Neural cell (in vitro differentiated cells): ENCODE measurements at regions not wholly inside any gene's neighbourhood (a gene's known extent, or its start where the extent isn't known, plus 50 kb on each side); places are given as distances from the start of the nearest gene placed in this dataset.

Experiments used
- CTCF ChIP-seq: fragments of 450-650 bp; IDR thresholded peaks from 2 replicates; pipeline ENCODE4 v1.5.1; 2014; ENCODE audit warnings: antibody characterized with exemption, mild to moderate bottlenecking, moderate library complexity; ENCODE audit not compliant: poor library complexity, severe bottlenecking
- EP300 ChIP-seq: fragments of 450-650 bp; conservative IDR thresholded peaks from 2 replicates; pipeline ENCODE4 v1.6.1; 2014; ENCODE audit warnings: antibody characterized with exemption, mild to moderate bottlenecking, moderate library complexity; ENCODE audit not compliant: poor library complexity, severe bottlenecking
- EZH2 ChIP-seq: fragments of 200-600, 300-800 bp; shearing (Covaris generic), sonication (generic); IDR thresholded peaks from 2 replicates; pipeline ENCODE4 v1.6.1; 2014; ENCODE audit warnings: antibody characterized with exemption, low read length, borderline replicate concordance, mild to moderate bottlenecking; ENCODE audit not compliant: insufficient read depth, poor library complexity, severe bottlenecking
- TF ChIP-seq, protein P1 (sequence below): IDR thresholded peaks from 2 replicates; pipeline ENCODE4 v1.6.1; 2012; ENCODE audit warnings: borderline replicate concordance

- TF ChIP-seq, protein P1, sequence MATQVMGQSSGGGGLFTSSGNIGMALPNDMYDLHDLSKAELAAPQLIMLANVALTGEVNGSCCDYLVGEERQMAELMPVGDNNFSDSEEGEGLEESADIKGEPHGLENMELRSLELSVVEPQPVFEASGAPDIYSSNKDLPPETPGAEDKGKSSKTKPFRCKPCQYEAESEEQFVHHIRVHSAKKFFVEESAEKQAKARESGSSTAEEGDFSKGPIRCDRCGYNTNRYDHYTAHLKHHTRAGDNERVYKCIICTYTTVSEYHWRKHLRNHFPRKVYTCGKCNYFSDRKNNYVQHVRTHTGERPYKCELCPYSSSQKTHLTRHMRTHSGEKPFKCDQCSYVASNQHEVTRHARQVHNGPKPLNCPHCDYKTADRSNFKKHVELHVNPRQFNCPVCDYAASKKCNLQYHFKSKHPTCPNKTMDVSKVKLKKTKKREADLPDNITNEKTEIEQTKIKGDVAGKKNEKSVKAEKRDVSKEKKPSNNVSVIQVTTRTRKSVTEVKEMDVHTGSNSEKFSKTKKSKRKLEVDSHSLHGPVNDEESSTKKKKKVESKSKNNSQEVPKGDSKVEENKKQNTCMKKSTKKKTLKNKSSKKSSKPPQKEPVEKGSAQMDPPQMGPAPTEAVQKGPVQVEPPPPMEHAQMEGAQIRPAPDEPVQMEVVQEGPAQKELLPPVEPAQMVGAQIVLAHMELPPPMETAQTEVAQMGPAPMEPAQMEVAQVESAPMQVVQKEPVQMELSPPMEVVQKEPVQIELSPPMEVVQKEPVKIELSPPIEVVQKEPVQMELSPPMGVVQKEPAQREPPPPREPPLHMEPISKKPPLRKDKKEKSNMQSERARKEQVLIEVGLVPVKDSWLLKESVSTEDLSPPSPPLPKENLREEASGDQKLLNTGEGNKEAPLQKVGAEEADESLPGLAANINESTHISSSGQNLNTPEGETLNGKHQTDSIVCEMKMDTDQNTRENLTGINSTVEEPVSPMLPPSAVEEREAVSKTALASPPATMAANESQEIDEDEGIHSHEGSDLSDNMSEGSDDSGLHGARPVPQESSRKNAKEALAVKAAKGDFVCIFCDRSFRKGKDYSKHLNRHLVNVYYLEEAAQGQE: no peak
- no peak for TF ChIP-seq EP300
- TF ChIP-seq CTCF: no peak
- no peak for TF ChIP-seq EZH2
Measured at GRCh38 chr17:34201225-34201624, 53.9 kb upstream of the CCL2 start.
